Stimulated activated naive B cell treated with anti-CD40 and anti-IgM and Interleukin-4, amounts not matched to agents 10 μg/mL and 1 μg/mL and 100 μg/mL, for 72 hours (primary cell): ENCODE measurements at regions not wholly inside any gene's neighbourhood (a gene's known extent, or its start where the extent isn't known, plus 50 kb on each side); places are given as distances from the start of the nearest gene placed in this dataset.

ENCODE experiments used
- ATAC-seq, 2 donors: fragments of 150-1000 bp; cut with Tn5 transposase; replicated peaks; 2 replicates each; pipeline ENCODE4 v1.10.0; 2021; ENCODE audit warnings: moderate library complexity in 1 of 2
- DNase-seq: peaks from one replicate; pipeline ENCODE4 v3.0.0; 2021
- H3K27ac Mint-ChIP-seq: one replicate; pipeline ENCODE4 v1.8.0; 2022; ENCODE audit warnings: mild to moderate bottlenecking, mixed read lengths
- H3K27me3 Mint-ChIP-seq, 2 donors: one replicate each; pipeline ENCODE4 v1.8.0; 2022; ENCODE audit warnings: mixed read lengths in 2 of 2
- H3K36me3 Mint-ChIP-seq, 2 donors: one replicate each; pipeline ENCODE4 v1.8.0; 2022; ENCODE audit warnings: mixed read lengths in 2 of 2, mild to moderate bottlenecking in 1 of 2
- H3K4me1 Mint-ChIP-seq, 2 donors: one replicate each; pipeline ENCODE4 v1.8.0; 2022; ENCODE audit warnings: mixed read lengths in 2 of 2, mild to moderate bottlenecking in 1 of 2
- H3K4me3 Mint-ChIP-seq, 2 donors: one replicate each; pipeline ENCODE4 v1.8.0; 2022; ENCODE audit warnings: mild to moderate bottlenecking in 2 of 2, mixed read lengths in 2 of 2, moderate library complexity in 1 of 2
- H3K9me3 Mint-ChIP-seq, 2 donors: one replicate each; pipeline ENCODE4 v1.8.0; 2022; ENCODE audit warnings: mixed read lengths in 2 of 2, mild to moderate bottlenecking in 1 of 2

- H3K27ac Mint-ChIP-seq: peak overlapping the region; percentile 22
- H3K9me3 Mint-ChIP-seq: no peaks in the 10 kb centered on the region
- H3K27me3 Mint-ChIP-seq: peaks cover 7 to 14% of the 10 kb centered on the region in 2 donors
- ATAC-seq (peak; percentile 97 to 99), DNase-seq (peak; percentile 83)
- H3K4me1 Mint-ChIP-seq: peaks cover 8 to 19% of the 10 kb centered on the region in 2 donors
- H3K36me3 Mint-ChIP-seq: no peaks in the 10 kb centered on the region
- peak overlapping the region; percentile 74 to 81 for H3K4me3 Mint-ChIP-seq
These were observed 53.8 kb upstream of the SYT13 start for GRCh38 chr11:45339729-45340519.

- DNase-seq (no peak), ATAC-seq (no peak)
- Mint-ChIP-seq H3K36me3 (no peaks in the 10 kb centered on the region), H3K27ac (no peak overlapping the region), H3K4me1 (peaks cover 11 to 20% of the 10 kb centered on the region in 2 donors), H3K27me3 (peaks cover 4 to 14% of the 10 kb centered on the region in 2 donors), H3K9me3 (no peaks in the 10 kb centered on the region), H3K4me3 (no peak overlapping the region)
These were observed 51.6 kb upstream of the SYT13 start for GRCh38 chr11:45337583-45338360.

GRCh38 chr11:45336136-45336535, 50.0 kb upstream of the SYT13 start:
- Mint-ChIP-seq H3K27me3 (peaks cover 17 to 20% of the 10 kb centered on the region in 2 donors), H3K27ac (no peak overlapping the region), H3K4me1 (peaks cover 11 to 28% of the 10 kb centered on the region in 2 donors), H3K9me3 (no peaks in the 10 kb centered on the region), H3K4me3 (no peak overlapping the region), H3K36me3 (no peaks in the 10 kb centered on the region)
- ATAC-seq (no peak), DNase-seq (no peak)
